GM13976 (cell line): ENCODE measurements at regions not wholly inside any gene's neighbourhood (a gene's known extent, or its start where the extent isn't known, plus 50 kb on each side); places are given as distances from the start of the nearest gene placed in this dataset.

Source experiments
- DNase-seq: peaks from one replicate; pipeline ENCODE4 v3.0.0; 2012; ENCODE audit warnings: low spot score
- CTCF ChIP-seq: IDR thresholded peaks from 2 replicates; pipeline ENCODE4 v1.5.1; 2012; ENCODE audit warnings: borderline replicate concordance, mild to moderate bottlenecking; ENCODE audit not compliant: insufficient read depth; ENCODE audit errors: extremely low read depth, missing control alignments, control extremely low read depth
- in situ Hi-C: fragments of 300-500 bp; cut with MboI; formaldehyde crosslinking; loops from one replicate; pipeline ENCODE4 v1.12.0; 2022; ENCODE audit warnings: low sequenced_read_pairs, mixed read lengths, inconsistent platforms; ENCODE audit not compliant: unreplicated experiment

GRCh38 chr9:129394061-129394885, 216.2 kb upstream of the IER5L start:
- TF ChIP-seq CTCF: no peak
- DNase-seq: no peak
- in situ Hi-C loops: no loop called here

GRCh38 chr9:129393064-129393463, 215.0 kb upstream of the IER5L start:
- in situ Hi-C loops: no loop called here
- TF ChIP-seq CTCF: no peak
- DNase-seq: no peak

- in situ Hi-C loops: no loop called here
- TF ChIP-seq CTCF: no peak
- DNase-seq: no peak
These were observed 214.1 kb upstream of the IER5L start for GRCh38 chr9:129392093-129392541.

- TF ChIP-seq CTCF: no peak
- no peak for DNase-seq
- in situ Hi-C loops: no loop called here
These were observed 213.2 kb upstream of the IER5L start for GRCh38 chr9:129391221-129391661.

GRCh38 chr9:129390541-129390940, 212.5 kb upstream of the IER5L start:
- no peak for DNase-seq
- in situ Hi-C loops: no loop called here
- no peak for TF ChIP-seq CTCF

- TF ChIP-seq CTCF: no peak
- DNase-seq: no peak
- in situ Hi-C loops: no loop called here
These were observed 209.8 kb upstream of the IER5L start for GRCh38 chr9:129387822-129388221.
